Epithelial cell of proximal tubule (primary cell): ENCODE measurements at regions not wholly inside any gene's neighbourhood (a gene's known extent, or its start where the extent isn't known, plus 50 kb on each side); places are given as distances from the start of the nearest gene placed in this dataset.

Experiments
- DNase-seq: peaks from one replicate; pipeline ENCODE4 v3.0.0-alpha.2; 2011; ENCODE audit warnings: low read depth
- H3K4me3 ChIP-seq: 2 replicates; pipeline ENCODE4 v1.5.1; 2011; ENCODE audit warnings: low read depth, mild to moderate bottlenecking, low read length
- CTCF ChIP-seq: conservative IDR thresholded peaks from 2 replicates; pipeline ENCODE4 v1.5.1; 2012; ENCODE audit warnings: low read depth, mild to moderate bottlenecking, low read length

GRCh38 chr18:14916181-14916580, 168.2 kb downstream of the ANKRD30B start:
- TF ChIP-seq CTCF, result no peak
- H3K4me3 ChIP-seq, result no peak overlapping the region
- no peak for DNase-seq

- DNase-seq, result no peak
- no peak overlapping the region for H3K4me3 ChIP-seq
- no peak for TF ChIP-seq CTCF
Observed at GRCh38 chr18:14916851-14917250, 168.9 kb downstream of the ANKRD30B start.

- DNase-seq, result no peak
- no peak for TF ChIP-seq CTCF
- H3K4me3 ChIP-seq, result no peak overlapping the region
Observed at GRCh38 chr18:14917311-14917710, 169.3 kb downstream of the ANKRD30B start.

- no peak for DNase-seq
- no peak overlapping the region for H3K4me3 ChIP-seq
- no peak for TF ChIP-seq CTCF
Observed at GRCh38 chr18:14919666-14920065, 171.7 kb downstream of the ANKRD30B start.

GRCh38 chr18:14921031-14921430, 173.1 kb downstream of the ANKRD30B start:
- no peak for DNase-seq
- TF ChIP-seq CTCF, result no peak
- H3K4me3 ChIP-seq, result no peak overlapping the region

- no peak for DNase-seq
- TF ChIP-seq CTCF, result no peak
- no peak overlapping the region for H3K4me3 ChIP-seq
Observed at GRCh38 chr18:14921547-14921946, 173.6 kb downstream of the ANKRD30B start.

GRCh38 chr18:14922031-14922430, 174.1 kb downstream of the ANKRD30B start:
- H3K4me3 ChIP-seq, result no peak overlapping the region
- TF ChIP-seq CTCF, result no peak
- DNase-seq, result no peak
